AG08396 (cell line): ENCODE measurements at regions not wholly inside any gene's neighbourhood (a gene's known extent, or its start where the extent isn't known, plus 50 kb on each side); places are given as distances from the start of the nearest gene placed in this dataset.

Source experiments
- DNase-seq: peaks from one replicate; pipeline ENCODE4 v3.0.0; 2012; ENCODE audit warnings: low spot score, mixed read lengths

GRCh38 chr7:52481571-52481970 lies 553.9 kb upstream of the POM121L12 start:
- no peak for DNase-seq

DNA sequence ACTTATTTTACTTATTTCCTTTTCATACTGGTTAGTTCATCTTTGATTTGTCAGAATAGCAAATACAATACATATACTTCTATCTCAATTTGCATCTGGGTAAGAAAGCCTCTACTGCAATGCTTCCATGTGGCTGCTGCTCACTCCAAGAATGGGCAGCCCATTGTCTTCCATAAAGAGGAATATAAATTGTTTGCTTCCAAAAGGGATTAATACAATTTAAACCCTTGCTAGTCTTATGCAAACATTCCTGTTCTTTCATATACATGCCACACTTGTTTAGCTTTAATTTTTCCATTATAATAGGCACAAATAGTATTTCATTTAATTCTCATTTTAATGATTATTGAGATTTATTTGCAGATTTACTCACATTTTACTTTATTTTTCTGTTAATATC lies 555.4 kb upstream of the POM121L12 start:
- no peak for DNase-seq

DNA sequence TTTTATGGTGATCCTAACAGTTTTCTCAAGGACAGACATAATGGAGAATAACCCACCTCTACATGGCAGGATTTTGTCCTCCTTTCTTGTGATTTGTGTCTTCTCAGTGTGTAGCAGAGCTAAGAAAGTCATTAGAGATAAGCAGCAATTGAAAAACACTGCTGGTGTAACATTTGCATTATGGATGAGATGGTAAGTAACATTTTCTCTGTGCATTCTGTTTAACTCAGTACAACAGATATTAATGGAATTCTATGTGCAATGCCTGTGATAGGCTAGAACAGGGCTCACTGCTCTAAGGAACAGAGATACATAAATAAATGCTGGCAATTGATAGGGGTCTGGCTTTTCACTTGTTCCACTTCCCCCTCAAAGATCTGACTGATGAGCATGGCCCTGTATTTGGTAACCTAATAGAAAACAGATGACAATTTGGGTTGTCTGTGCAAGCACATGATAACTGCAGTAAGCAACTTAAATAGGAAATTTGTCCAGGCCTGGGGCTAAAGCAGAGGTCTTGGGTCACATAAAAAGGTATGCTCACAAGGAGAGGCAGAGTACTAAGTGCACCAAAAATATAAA lies 560.3 kb upstream of the POM121L12 start:
- no peak for DNase-seq

DNA sequence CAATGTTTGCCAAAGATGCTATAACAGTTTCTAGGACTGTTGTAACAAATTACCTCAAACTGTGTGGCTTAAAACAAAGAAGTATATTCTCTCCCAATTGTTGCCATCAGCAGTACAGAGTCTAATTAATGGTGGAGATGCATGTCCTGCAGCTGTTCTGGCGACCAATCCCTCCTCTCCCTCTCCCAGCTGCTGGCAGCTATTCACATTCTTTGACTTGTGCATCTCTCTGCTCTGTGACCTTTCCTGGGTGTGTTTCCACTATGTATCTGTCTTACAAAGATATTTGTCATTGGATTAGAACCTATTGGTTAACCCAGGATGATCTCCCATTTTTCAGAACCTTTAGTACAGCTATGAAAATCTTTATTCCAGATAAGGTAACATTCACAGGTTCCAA lies 561.7 kb upstream of the POM121L12 start:
- no peak for DNase-seq

DNA sequence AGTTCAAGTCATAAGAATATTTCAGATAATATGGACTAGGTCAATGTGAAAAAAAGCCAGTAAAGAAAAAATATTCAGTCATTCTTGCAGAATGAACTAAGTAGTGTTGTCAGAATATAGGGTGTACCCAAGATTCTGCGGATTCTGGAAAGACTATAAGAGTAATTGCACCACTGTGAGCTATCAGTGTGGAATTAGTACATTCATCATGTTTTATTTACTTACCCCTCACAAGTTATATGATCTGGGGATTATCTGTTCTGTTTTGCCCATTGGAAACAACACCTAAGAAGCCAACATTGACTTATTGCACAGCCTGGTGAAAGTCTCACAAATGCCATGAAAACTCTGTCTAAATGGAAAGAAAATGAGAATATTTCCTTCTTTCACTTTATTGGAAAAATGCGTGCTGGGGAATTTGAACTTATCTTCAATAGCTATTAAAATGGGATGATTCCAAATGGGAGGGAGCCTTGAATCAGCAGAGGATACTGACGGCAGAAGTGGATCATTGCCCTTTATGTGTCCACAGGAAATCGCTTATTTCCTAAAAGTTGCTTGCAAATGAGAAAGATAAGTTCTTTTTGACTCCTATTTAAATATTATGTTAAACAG lies 563.3 kb upstream of the POM121L12 start:
- no peak for DNase-seq

DNA sequence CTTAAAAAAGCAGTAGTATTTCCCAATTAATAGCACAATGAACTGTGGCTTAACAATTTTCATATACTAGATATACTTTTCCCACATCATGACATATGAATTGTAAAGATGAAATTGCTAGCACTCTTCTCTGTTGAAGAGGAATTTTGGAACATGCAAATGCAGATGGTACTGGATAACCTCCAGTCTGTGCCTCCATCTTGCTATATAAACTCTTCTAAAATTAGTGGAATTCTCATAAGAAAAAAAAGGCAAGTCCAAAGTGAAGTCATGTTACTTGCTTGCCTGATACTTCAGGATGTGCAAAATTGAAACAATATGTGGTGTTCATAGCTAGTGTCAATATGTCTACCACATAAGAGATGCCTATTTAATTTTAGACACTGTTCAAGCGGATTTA lies 570.2 kb upstream of the POM121L12 start:
- no peak for DNase-seq

DNA sequence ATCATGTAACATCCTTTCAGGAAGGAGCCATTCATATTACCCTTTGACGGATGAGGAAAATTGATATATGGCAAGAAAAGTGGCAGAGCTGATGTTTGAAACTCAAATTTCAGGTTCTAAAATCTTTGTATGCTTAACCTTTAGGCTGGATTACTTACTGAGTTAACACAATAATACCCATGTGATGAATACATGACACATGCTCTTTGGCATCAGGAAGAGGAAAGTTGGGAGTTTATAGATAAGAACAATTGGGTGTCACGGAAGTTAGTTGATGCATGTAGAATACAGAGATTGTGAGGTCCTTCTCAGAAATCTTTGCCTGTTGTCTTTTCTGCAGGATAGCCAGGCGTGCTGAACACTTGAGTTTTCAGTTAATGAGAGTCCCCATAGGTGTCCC lies 572.1 kb upstream of the POM121L12 start:
- no peak for DNase-seq

GRCh38 chr7:52462474-52462873 lies 573.0 kb upstream of the POM121L12 start:
- DNase-seq, result no peak

- DNase-seq, result no peak
Measured at GRCh38 chr7:52455571-52455970, 579.9 kb upstream of the POM121L12 start.

DNA sequence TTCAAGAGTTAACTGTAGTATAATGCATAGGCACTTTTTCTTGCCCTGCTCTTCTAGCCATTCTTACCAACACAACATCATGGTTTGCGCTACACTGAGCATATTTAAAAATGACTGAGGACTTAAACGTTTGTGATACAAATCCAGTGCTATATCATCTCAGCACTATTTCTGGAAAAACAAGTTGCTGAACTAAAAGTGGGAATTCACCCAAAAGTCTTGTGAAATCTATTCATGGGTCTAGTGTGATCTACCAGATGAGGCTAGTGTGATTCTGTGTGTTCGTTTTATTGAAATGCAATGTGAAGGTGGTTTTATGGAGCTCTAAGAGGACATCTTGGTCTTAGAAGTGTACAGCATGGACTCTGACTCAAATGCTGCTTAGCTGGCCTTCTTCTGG lies 584.6 kb upstream of the POM121L12 start:
- DNase-seq, result no peak

DNA sequence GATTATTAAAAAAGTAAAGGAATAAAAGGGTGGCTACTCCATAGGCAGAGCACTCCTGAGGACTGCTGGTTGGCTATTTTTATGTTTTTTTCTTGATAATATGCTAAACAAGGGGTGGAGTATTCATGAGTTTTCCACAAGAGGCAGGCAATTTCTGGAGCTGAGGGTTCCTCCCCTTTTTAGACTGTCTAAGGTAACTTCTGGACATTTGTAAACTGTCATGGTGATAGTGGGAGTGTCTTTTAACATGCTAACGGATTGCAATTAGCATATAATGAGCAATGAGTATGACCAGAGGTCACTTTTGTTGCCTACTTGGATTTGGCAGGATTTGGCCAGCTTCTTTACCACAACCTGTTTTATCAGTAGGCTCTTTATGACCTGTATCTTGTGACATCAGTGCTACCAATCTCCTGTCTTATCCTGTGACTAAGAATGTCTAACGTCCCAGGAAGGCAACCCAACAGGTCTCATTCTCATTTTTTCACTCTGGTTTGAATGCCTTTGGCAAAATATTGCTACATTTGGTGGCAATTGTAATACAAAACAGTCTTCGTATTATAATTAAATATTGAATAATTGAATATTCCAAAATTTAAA lies 587.8 kb upstream of the POM121L12 start:
- no peak for DNase-seq

- DNase-seq, result no peak
Measured at GRCh38 chr7:52436278-52436677, 599.2 kb upstream of the POM121L12 start.

- no peak for DNase-seq
Measured at GRCh38 chr7:52431082-52431815, 604.2 kb upstream of the POM121L12 start.

DNA sequence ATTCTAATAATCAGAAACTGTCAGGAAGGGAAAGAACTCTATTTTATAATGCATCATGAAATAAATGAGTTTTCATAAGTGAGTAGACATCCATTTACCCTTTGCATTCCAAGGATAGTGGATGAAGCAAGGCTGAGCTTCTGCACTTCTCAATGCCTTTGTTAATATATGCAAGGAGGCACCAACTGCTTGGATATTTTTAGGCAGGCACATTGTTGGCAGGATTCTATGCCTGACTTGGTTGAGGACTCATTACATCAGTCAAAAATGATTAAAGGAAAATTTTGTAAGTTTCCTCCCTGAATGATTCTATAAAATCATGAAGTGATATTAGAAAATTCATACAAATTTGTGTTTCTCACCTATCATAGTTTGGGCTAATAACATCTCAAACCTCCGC lies 612.2 kb upstream of the POM121L12 start:
- DNase-seq, result no peak

- no peak for DNase-seq
Measured at GRCh38 chr7:52413051-52413450, 622.4 kb upstream of the POM121L12 start.

DNA sequence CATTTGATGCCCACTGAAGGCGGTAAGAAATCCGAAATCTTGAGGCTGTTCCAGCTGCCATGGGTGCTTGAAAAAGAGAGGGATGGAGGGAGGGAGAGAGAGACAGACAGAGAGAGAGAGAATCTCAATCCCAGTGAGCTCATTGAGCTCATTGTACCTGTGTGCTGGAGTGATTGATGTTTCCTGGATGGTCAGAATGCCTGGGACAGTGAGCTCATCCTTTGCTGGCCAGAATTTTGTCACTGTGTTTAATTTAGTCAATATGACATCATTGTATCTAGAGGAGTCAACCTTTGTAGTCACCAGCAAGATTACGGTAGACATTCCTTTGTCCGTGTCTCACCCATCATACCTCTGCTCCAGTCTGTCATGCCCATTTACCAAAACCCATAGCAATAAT lies 625.4 kb upstream of the POM121L12 start:
- DNase-seq, result no peak

GRCh38 chr7:52406808-52407207 lies 628.6 kb upstream of the POM121L12 start:
- no peak for DNase-seq

- DNase-seq, result no peak
Measured at GRCh38 chr7:52382731-52383130, 652.7 kb upstream of the POM121L12 start.

- DNase-seq, result no peak
Measured at GRCh38 chr7:52369922-52370321, 665.5 kb upstream of the POM121L12 start.

DNA sequence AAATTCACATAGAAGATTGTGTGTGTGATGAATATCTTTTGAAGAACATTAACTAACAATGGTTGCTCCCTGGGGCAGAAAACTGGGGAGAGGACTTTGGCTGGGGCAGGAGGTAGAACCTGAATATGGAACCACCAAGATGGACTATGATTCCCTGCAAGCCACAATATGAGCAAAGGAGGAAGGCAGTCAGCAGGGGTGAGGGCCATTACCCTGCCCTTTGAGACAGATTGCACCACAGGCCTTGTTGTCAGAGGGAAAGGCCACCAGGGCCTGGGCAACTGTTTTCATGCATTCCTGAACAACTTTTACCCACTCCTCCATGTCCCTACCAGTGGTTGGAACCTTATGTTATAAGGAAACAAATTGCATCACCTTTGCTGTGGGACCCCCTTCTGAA lies 670.1 kb upstream of the POM121L12 start:
- no peak for DNase-seq

DNA sequence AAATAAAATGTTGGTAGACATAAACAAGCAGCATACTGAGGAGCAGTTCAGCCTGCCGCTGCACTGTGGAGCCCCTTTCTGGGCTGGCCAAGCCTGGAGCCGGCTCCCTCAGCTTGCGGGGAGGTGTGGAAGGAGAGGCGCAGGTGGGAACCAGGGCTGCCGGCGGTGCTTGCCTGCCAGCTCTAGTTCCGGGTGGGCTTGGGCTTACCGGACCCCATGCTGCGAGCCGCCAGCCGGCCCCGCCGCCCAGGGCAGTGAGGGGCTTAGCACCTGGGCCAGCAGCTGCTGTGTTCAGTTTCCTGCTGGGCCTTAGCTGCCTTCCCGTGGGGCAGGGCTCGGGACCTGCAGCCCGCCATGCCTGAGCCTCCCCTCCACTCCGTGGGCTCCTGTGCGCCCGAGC lies 672.9 kb upstream of the POM121L12 start:
- no peak for DNase-seq

- DNase-seq, result no peak
Measured at GRCh38 chr7:52360541-52360940, 674.9 kb upstream of the POM121L12 start.

DNA sequence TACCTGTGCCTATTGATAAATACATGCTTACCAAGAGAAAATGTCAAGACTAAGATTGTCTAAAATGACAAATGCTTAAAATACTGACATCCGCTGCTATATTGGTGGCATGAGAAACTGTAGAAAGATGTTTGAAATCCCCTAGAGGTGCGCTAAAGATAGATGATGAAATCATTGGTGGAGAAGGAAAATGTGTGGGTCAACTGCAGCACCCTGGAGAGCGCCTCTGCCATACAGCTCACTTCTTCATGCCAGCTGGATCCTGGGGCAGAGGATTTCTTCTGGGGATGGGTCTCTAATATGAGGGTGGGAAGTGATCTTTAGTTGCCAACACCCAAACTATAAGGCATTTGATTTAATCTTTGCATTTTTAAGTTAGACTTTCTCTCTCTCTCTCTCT lies 680.4 kb upstream of the POM121L12 start:
- DNase-seq, result no peak
